ENCODE measurements at regions not wholly inside any gene's neighbourhood (a gene's known extent, or its start where the extent isn't known, plus 50 kb on each side); places are given as distances from the start of the nearest gene placed in this dataset.
"Not testable (repeated sequence)": the region's sequence is repeated elsewhere in the genome, so short reads cannot be mapped to it uniquely, and the experiment has no call there.

- Histone ChIP-seq H3K4me3 (ENCODE audit: low read length in 3 of 3) (no peak overlapping the region), H3K4me1 (ENCODE audit: control insufficient read depth in 2 of 3, insufficient read depth in 2 of 3, low read depth in 1 of 3, low read length in 3 of 3) (no peaks in the 10 kb centered on the region), H3K27ac (ENCODE audit: low read depth in 2 of 2, low read length in 2 of 2) (no peak overlapping the region), H3K27me3 (ENCODE audit: control insufficient read depth, insufficient read depth, low read length) (no peaks in the 10 kb centered on the region), H3K36me3 (ENCODE audit: control insufficient read depth in 2 of 3, insufficient read depth in 3 of 3, low read length in 3 of 3) (no peaks in the 10 kb centered on the region), H3K9me3 (ENCODE audit: control insufficient read depth in 2 of 3, insufficient read depth in 1 of 3, low read length in 3 of 3) (no peaks in the 10 kb centered on the region), H3K9ac (ENCODE audit: low read length in 3 of 3) (no peak overlapping the region)
- intact Hi-C loops (cut with DNase I), result no loop called here
- FAIRE-seq, result no peak
- peak in 2 of 5 donors; percentile 13 to 22 for DNase-seq
- TF ChIP-seq, protein P1, sequence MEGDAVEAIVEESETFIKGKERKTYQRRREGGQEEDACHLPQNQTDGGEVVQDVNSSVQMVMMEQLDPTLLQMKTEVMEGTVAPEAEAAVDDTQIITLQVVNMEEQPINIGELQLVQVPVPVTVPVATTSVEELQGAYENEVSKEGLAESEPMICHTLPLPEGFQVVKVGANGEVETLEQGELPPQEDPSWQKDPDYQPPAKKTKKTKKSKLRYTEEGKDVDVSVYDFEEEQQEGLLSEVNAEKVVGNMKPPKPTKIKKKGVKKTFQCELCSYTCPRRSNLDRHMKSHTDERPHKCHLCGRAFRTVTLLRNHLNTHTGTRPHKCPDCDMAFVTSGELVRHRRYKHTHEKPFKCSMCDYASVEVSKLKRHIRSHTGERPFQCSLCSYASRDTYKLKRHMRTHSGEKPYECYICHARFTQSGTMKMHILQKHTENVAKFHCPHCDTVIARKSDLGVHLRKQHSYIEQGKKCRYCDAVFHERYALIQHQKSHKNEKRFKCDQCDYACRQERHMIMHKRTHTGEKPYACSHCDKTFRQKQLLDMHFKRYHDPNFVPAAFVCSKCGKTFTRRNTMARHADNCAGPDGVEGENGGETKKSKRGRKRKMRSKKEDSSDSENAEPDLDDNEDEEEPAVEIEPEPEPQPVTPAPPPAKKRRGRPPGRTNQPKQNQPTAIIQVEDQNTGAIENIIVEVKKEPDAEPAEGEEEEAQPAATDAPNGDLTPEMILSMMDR (IDR thresholded peaks at IDR 0.05; ENCODE audit: borderline replicate concordance, extremely low read depth, insufficient read depth), result no peak
Measured at GRCh38 chr10:117830205-117830604, 216.5 kb downstream of the RAB11FIP2 start.

DNA sequence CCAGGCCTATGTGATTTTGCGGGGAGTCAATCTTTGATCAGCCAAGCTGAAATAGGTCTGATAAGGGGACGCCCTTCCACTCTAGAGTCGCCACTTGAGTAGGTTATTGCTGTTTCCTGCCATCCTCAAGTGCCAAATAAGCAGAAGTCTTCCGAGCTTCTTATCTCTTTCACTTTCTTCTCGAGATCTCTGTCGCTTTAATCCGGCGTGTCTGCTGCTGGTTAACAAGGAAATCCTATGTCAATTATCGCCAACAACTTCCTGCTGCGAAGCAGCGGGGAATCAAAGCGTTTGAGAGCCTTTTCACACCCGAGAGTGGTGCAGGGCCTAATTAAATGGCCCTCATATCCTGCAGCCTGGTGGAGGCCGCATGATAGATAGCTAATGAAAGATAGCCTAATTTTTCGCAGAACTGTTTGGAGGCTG is 215.9 kb downstream of the RAB11FIP2 start:
- FAIRE-seq, result no peak
- TF ChIP-seq, protein P1 (IDR thresholded peaks at IDR 0.05; ENCODE audit: borderline replicate concordance, extremely low read depth, insufficient read depth), result no peak
- Histone ChIP-seq H3K9me3 (ENCODE audit: control insufficient read depth in 2 of 3, insufficient read depth in 1 of 3, low read length in 3 of 3) (no peaks in the 10 kb centered on the region), H3K9ac (ENCODE audit: low read length in 3 of 3) (no peak overlapping the region), H3K4me1 (ENCODE audit: control insufficient read depth in 2 of 3, insufficient read depth in 2 of 3, low read depth in 1 of 3, low read length in 3 of 3) (no peaks in the 10 kb centered on the region), H3K36me3 (ENCODE audit: control insufficient read depth in 2 of 3, insufficient read depth in 3 of 3, low read length in 3 of 3) (no peaks in the 10 kb centered on the region), H3K27ac (ENCODE audit: low read depth in 2 of 2, low read length in 2 of 2) (no peak overlapping the region), H3K27me3 (ENCODE audit: control insufficient read depth, insufficient read depth, low read length) (no peaks in the 10 kb centered on the region), H3K4me3 (ENCODE audit: low read length in 3 of 3) (no peak overlapping the region)
- intact Hi-C loops (cut with DNase I), result no loop called here
- peak in 1 of 5 donors; percentile 12 for DNase-seq

GRCh38 chr10:117838500-117839498 is 207.9 kb downstream of the RAB11FIP2 start:
- H3K4me1 ChIP-seq (ENCODE audit: control insufficient read depth in 2 of 3, insufficient read depth in 2 of 3, low read depth in 1 of 3, low read length in 3 of 3); H3K27ac ChIP-seq (ENCODE audit: low read depth in 2 of 2, low read length in 2 of 2); H3K27me3 ChIP-seq (ENCODE audit: control insufficient read depth, insufficient read depth, low read length); DNase-seq; H3K9ac ChIP-seq (ENCODE audit: low read length in 3 of 3); H3K9me3 ChIP-seq (ENCODE audit: control insufficient read depth in 2 of 3, insufficient read depth in 1 of 3, low read length in 3 of 3); FAIRE-seq; H3K36me3 ChIP-seq (ENCODE audit: control insufficient read depth in 2 of 3, insufficient read depth in 3 of 3, low read length in 3 of 3); intact Hi-C loops (cut with DNase I): not testable (repeated sequence)
- peak overlapping the region in 1 of 3 donors; percentile 39 for H3K4me3 ChIP-seq (ENCODE audit: low read length in 3 of 3)

DNA sequence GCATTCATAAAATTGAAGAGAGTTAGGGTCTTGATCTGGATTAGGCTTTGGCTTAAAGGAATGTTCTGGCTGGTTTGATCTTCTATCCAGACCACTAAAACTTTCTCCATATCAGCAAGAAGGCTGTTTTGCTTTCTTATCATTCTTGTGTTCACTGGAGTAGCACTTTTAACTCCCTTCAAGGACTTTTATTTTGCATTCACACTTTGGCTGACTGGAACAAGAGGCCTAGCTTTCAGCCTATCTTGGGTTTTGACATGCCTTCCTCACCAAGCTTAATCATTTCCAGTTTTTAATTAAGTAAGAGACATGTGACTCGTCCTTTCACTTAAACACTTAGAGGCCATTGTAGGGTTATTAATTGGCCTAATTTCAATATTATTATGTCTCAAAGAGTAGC is 190.3 kb downstream of the RAB11FIP2 start:
- peaks cover 0 to 11% (median 0%) of the 10 kb centered on the region in 3 donors for H3K9me3 ChIP-seq (ENCODE audit: control insufficient read depth in 2 of 3, insufficient read depth in 1 of 3, low read length in 3 of 3)
- H3K36me3 ChIP-seq (ENCODE audit: control insufficient read depth in 2 of 3, insufficient read depth in 3 of 3, low read length in 3 of 3); FAIRE-seq; H3K4me1 ChIP-seq (ENCODE audit: control insufficient read depth in 2 of 3, insufficient read depth in 2 of 3, low read depth in 1 of 3, low read length in 3 of 3); intact Hi-C loops (cut with DNase I); H3K4me3 ChIP-seq (ENCODE audit: low read length in 3 of 3); H3K27me3 ChIP-seq (ENCODE audit: control insufficient read depth, insufficient read depth, low read length); H3K9ac ChIP-seq (ENCODE audit: low read length in 3 of 3); H3K27ac ChIP-seq (ENCODE audit: low read depth in 2 of 2, low read length in 2 of 2): not testable (repeated sequence)
- peak in 2 of 5 donors; percentile 20 to 50 for DNase-seq
